ENCODE measurements at regions not wholly inside any gene's neighbourhood (a gene's known extent, or its start where the extent isn't known, plus 50 kb on each side); places are given as distances from the start of the nearest gene placed in this dataset.

DNA sequence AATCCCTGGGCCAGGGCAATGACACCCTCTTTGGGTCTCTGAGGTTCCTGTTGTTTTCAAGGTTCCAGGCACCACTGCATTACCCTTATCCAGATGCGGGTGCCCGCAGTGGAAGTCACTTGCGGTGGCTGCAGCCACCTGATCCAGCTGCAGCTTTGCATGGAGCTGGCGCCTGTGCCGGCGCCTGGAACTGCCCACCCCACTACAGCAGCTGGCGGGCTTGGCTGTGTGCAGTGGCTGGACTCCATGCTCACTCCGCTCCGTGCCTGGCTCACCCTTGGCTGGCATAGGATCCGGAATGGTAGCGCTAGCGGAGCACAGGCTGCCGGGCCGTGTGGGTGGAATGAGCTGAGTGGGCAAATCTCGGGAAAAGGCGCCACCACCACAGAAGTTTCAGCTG is 832.6 kb upstream of the CADM2 start:
- TF ChIP-seq GATA1 (IDR thresholded peaks at IDR 0.05; ENCODE audit: low read depth, low read length) (no peak), POLR2A (IDR thresholded peaks at IDR 0.05; ENCODE audit: low read length) (no peak)
- DNase-seq = no peak

DNA sequence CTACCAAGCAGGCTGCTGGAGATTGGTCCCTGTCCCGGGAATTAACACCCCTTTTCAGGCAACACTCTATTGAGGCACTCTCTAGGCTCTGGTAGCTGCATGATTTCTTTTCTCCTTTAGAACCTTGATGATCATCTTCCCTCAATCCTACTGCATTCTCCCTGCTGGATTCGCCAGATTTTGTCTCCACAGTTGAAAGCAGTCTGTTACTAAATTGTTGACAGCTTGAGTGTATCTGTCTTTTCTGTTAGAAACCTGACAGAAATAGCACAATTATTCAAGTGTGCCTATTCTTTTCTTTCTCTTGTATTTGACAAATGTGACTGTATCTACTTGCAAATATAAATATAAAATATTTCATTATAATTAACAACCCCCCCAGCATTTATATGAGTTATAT is 830.8 kb upstream of the CADM2 start:
- TF ChIP-seq GATA1 (IDR thresholded peaks at IDR 0.05; ENCODE audit: low read depth, low read length) = no peak
- TF ChIP-seq POLR2A (IDR thresholded peaks at IDR 0.05; ENCODE audit: low read length) = no peak
- no peak for DNase-seq

DNA sequence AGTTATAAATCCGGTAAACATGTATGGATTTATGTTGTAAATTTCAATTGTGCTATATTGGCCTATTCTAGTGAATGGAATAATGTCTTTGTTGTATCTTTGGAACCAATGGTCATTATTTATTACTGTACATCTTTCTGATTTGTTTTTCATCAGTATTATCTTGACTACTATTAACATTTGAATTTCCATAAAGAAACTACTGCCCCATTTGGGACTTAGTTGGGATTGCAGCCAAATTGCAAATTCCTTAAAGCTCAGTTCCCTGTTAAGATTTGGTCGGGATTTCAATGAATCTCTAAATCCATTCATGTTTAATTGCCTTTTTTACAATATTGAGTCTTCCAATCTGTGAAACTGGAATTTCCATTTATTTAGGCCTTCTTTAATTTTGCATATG is 822.4 kb upstream of the CADM2 start:
- no peak for TF ChIP-seq GATA1 (IDR thresholded peaks at IDR 0.05; ENCODE audit: low read depth, low read length)
- no peak for TF ChIP-seq POLR2A (IDR thresholded peaks at IDR 0.05; ENCODE audit: low read length)
- DNase-seq = no peak

GRCh38 chr3:84140631-84141030 is 818.2 kb upstream of the CADM2 start:
- TF ChIP-seq POLR2A (IDR thresholded peaks at IDR 0.05; ENCODE audit: low read length) (no peak), GATA1 (IDR thresholded peaks at IDR 0.05; ENCODE audit: low read depth, low read length) (no peak)
- DNase-seq = no peak

GRCh38 chr3:84141571-84141970 is 817.2 kb upstream of the CADM2 start:
- no peak for DNase-seq
- TF ChIP-seq GATA1 (IDR thresholded peaks at IDR 0.05; ENCODE audit: low read depth, low read length) (no peak), POLR2A (IDR thresholded peaks at IDR 0.05; ENCODE audit: low read length) (no peak)

GRCh38 chr3:84165328-84165727 is 793.5 kb upstream of the CADM2 start:
- no peak for DNase-seq
- TF ChIP-seq POLR2A (IDR thresholded peaks at IDR 0.05; ENCODE audit: low read length) (no peak), GATA1 (IDR thresholded peaks at IDR 0.05; ENCODE audit: low read depth, low read length) (no peak)

DNA sequence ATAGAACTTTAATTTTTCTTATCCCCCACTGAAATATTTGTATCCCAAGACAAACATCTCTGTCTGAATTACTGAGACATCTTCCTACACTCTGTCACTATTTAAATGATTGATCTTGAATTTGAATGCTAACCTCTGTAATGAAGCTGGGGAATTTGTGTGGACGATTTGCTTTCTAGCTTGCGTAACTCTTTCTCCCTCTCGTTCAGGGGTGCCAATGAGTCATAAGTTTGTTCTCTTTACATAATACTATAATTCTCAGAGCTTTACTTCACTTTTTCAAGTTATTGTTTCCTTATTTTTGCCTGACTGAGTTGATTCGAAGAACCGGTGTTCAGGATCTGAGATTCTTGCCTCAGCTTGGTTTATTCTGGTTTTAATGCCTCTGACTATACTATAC is 783.3 kb upstream of the CADM2 start:
- TF ChIP-seq POLR2A (IDR thresholded peaks at IDR 0.05; ENCODE audit: low read length) (no peak), GATA1 (IDR thresholded peaks at IDR 0.05; ENCODE audit: low read depth, low read length) (no peak)

DNA sequence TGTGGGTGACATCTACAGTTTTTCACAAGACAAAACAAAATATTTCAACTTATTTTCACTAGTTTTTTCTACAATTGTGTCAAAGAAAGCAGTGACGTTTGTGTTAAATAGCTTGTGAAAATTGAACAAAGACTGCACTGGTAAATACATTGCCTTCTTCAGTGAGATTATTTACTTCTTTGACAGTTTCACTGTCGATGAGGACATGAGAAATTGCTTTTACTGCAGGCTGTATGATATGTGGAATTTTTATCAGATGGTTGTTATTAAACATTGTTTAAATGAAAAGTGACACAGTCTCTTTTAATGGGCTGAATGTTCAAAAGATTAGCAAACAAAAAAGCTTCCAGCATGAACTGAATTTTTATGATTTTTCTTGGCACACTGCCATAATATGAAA is 773.9 kb upstream of the CADM2 start:
- no peak for DNase-seq
- no peak for TF ChIP-seq GATA1 (IDR thresholded peaks at IDR 0.05; ENCODE audit: low read depth, low read length)
- no peak for TF ChIP-seq POLR2A (IDR thresholded peaks at IDR 0.05; ENCODE audit: low read length)

More for the DNA sequence above, 783.3 kb upstream of the CADM2 start:
- DNase-seq = no peak

GRCh38 chr3:84194029-84194428 is 764.8 kb upstream of the CADM2 start:
- DNase-seq = no peak
- TF ChIP-seq GATA1 (IDR thresholded peaks at IDR 0.05; ENCODE audit: low read depth, low read length) = no peak
- no peak for TF ChIP-seq POLR2A (IDR thresholded peaks at IDR 0.05; ENCODE audit: low read length)

GRCh38 chr3:84209474-84209873 is 749.3 kb upstream of the CADM2 start:
- no peak for TF ChIP-seq GATA1 (IDR thresholded peaks at IDR 0.05; ENCODE audit: low read depth, low read length)
- TF ChIP-seq POLR2A (IDR thresholded peaks at IDR 0.05; ENCODE audit: low read length) = no peak
- DNase-seq = no peak

- TF ChIP-seq POLR2A (IDR thresholded peaks at IDR 0.05; ENCODE audit: low read length) = no peak
- TF ChIP-seq GATA1 (IDR thresholded peaks at IDR 0.05; ENCODE audit: low read depth, low read length) = no peak
- peak in 1 of 2 experiments; percentile 1 for DNase-seq
Measured at GRCh38 chr3:84223512-84223911, 735.3 kb upstream of the CADM2 start.

DNA sequence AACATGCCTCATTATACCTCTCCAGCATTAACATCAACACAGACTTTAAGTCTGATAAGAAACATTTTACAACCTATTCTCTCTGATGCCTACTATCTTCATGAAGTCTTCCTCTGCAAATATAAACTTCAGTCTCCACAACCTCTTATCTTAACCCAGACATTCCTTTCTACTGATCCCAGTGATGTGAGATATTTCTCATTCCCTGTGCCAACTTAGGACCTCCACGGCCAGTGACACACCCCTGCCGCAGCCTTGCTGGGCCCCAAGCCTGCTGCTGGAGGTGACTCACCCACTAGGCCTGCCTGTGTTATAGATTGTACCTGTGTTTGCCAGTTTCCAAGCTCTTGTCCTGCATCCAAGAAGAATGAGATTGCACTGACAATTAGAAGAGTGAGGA is 734.5 kb upstream of the CADM2 start:
- TF ChIP-seq POLR2A (IDR thresholded peaks at IDR 0.05; ENCODE audit: low read length) (no peak), GATA1 (IDR thresholded peaks at IDR 0.05; ENCODE audit: low read depth, low read length) (no peak)
- no peak for DNase-seq

GRCh38 chr3:84236261-84236660 is 722.5 kb upstream of the CADM2 start:
- TF ChIP-seq POLR2A (IDR thresholded peaks at IDR 0.05; ENCODE audit: low read length) = no peak
- no peak for TF ChIP-seq GATA1 (IDR thresholded peaks at IDR 0.05; ENCODE audit: low read depth, low read length)
- DNase-seq = no peak

- TF ChIP-seq POLR2A (IDR thresholded peaks at IDR 0.05; ENCODE audit: low read length) = no peak
- TF ChIP-seq GATA1 (IDR thresholded peaks at IDR 0.05; ENCODE audit: low read depth, low read length) = no peak
- DNase-seq = no peak
Measured at GRCh38 chr3:84245789-84246188, 713.0 kb upstream of the CADM2 start.

GRCh38 chr3:84260596-84260995 is 698.2 kb upstream of the CADM2 start:
- no peak for TF ChIP-seq GATA1 (IDR thresholded peaks at IDR 0.05; ENCODE audit: low read depth, low read length)
- no peak for TF ChIP-seq POLR2A (IDR thresholded peaks at IDR 0.05; ENCODE audit: low read length)

GRCh38 chr3:84265768-84266167 is 693.0 kb upstream of the CADM2 start:
- DNase-seq = no peak
- no peak for TF ChIP-seq POLR2A (IDR thresholded peaks at IDR 0.05; ENCODE audit: low read length)
- TF ChIP-seq GATA1 (IDR thresholded peaks at IDR 0.05; ENCODE audit: low read depth, low read length) = no peak

More at GRCh38 chr3:84260596-84260995, 698.2 kb upstream of the CADM2 start:
- no peak for DNase-seq
